ENCODE measurements at regions not wholly inside any gene's neighbourhood (a gene's known extent, or its start where the extent isn't known, plus 50 kb on each side); places are given as distances from the start of the nearest gene placed in this dataset.

GRCh38 chr16:13809765-13810164, 110.2 kb upstream of the ERCC4 start (continued):
- no peak for TF ChIP-seq ZNF414 (CRISPR knock-in tag; IDR thresholded peaks at IDR 0.05)

- intact Hi-C loops (cut with micrococcal nuclease; ENCODE audit: unreplicated experiment) (no loop called here), in situ Hi-C loops (cut with HindIII; ENCODE audit: extremely low pct_ligation_motif_present, low pct_unique_long_range_greater_than_20kb) (no loop called here)
- Histone ChIP-seq H3K4me1 (ENCODE audit: insufficient read depth, low read length) (no peaks in the 10 kb centered on the region), H3K4me2 (ENCODE audit: low read depth, low read length) (no peak overlapping the region), H3K36me3 (replicated peaks in 1 of 2; ENCODE audit: control insufficient read depth in 1 of 2, insufficient read depth in 2 of 2, low read length in 2 of 2) (no peaks in the 10 kb centered on the region), H2AFZ (ENCODE audit: low read length) (no peak overlapping the region), H3K27ac (ENCODE audit: extremely low read length, insufficient read depth, low read length) (no peak overlapping the region), H3K27me3 (ENCODE audit: control insufficient read depth in 1 of 2, insufficient read depth in 2 of 2, low read length in 2 of 2) (peaks cover 0 to 18% of the 10 kb centered on the region in 2 experiments; a peak in 3 of 5 replicates), H3K9me3 (ENCODE audit: low read length) (no peaks in the 10 kb centered on the region), H4K20me1 (ENCODE audit: insufficient read depth, low read length) (no peaks in the 10 kb centered on the region), H3K4me3 (replicated peaks in 1 of 3; ENCODE audit: insufficient read depth in 1 of 3, low read depth in 2 of 3, low read length in 3 of 3) (no peak overlapping the region), H3K9ac (ENCODE audit: insufficient read depth, low read depth, low read length) (no peak overlapping the region), H3K79me2 (ENCODE audit: insufficient read depth, low read length) (no peaks in the 10 kb centered on the region)
- ChIA-PET CTCF (ENCODE audit: low intra/inter-chr PET ratio, low total read pairs) (no interaction called here), POLR2A (no interaction called here)
- no peak for ATAC-seq
- TF ChIP-seq GMEB1 (CRISPR knock-in tag; IDR thresholded peaks at IDR 0.05; ENCODE audit: borderline replicate concordance) = no peak
- TF ChIP-seq TMF1 (CRISPR knock-in tag; IDR thresholded peaks at IDR 0.05; ENCODE audit: low read depth) = no peak
- no peak for TF ChIP-seq TERF1 (CRISPR knock-in tag; IDR thresholded peaks at IDR 0.05)
- DNase-seq (ENCODE audit: low spot score) = no peak
- no peak for FAIRE-seq
- WGBS (ENCODE audit: low lambda C conversion rate) = 42% methylated on average over 3 of the region's 3 CpGs
- no TSS peak for BruUV-seq (replicated peaks)
Measured at GRCh38 chr16:13811834-13812233, 108.1 kb upstream of the ERCC4 start.
